ENCODE measurements at regions not wholly inside any gene's neighbourhood (a gene's known extent, or its start where the extent isn't known, plus 50 kb on each side); places are given as distances from the start of the nearest gene placed in this dataset.

DNA sequence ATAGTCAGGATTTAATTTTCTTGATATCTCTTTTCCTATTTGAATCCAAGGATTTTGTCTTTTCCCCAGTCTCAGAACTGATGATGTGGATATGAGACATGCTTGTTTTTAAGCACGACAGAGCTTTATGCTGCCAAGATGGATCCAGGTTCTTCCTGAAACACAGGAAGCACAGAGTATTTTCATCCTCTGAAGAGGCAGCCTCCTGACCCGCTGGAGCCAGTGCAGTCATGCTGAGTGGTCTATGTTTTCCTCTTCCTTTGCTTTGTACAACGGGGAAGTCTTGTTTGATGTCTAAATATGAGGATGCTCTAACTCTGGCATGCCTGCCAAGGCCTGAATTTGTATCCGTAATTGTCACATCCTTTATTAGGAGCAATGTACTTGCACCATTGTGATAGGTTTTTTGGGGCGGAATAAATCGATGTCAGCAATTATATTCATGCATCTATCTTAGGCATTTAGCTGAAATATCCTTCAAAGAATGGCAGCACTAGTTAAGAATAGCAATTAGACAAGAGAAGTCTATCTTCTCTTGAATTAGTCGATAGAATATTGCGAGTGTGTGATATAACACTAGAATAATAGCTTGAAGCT, 407.1 kb upstream of the JAG1 start:
- H3K9ac ChIP-seq (ENCODE audit: low read depth in 1 of 2, low read length in 2 of 2): no peak overlapping the region
- no peaks in the 10 kb centered on the region for H3K4me1 ChIP-seq (ENCODE audit: control insufficient read depth in 2 of 2, insufficient read depth in 2 of 2, low read length in 2 of 2)
- no peak overlapping the region for H3K4me3 ChIP-seq (ENCODE audit: low read length in 2 of 2)
- no peaks in the 10 kb centered on the region for H3K36me3 ChIP-seq (ENCODE audit: control insufficient read depth in 2 of 2, insufficient read depth in 2 of 2, low read length in 2 of 2)
- H3K27me3 ChIP-seq (ENCODE audit: control insufficient read depth in 2 of 2, insufficient read depth in 2 of 2, low read length in 2 of 2): no peaks in the 10 kb centered on the region
- no peak overlapping the region for H3K27ac ChIP-seq (ENCODE audit: low read depth in 2 of 2, low read length in 2 of 2)
- H3K9me3 ChIP-seq (ENCODE audit: control insufficient read depth in 2 of 2, low read length in 2 of 2): no peaks in the 10 kb centered on the region

DNA sequence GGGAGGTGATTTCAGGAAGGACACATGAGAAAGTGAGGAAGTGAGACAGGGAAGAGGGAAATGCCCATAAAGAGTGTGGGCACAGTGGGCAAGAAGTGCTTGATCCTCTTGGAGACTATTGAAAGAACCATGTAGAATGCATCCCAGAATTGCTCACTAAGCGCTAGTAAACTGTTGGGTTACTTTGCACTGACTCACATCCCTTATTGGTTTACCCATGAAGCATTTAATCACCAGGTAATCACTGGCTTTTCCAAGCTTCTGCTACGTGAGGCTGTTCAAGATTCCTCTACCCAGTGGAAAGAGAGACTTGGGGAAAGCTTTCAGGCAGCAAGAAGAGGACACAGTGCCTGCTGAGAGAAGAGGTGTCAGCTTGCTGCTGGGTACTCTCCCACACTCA, 410.0 kb upstream of the JAG1 start:
- no peak overlapping the region for H3K4me3 ChIP-seq (ENCODE audit: low read length in 2 of 2)
- H3K36me3 ChIP-seq (ENCODE audit: control insufficient read depth in 2 of 2, insufficient read depth in 2 of 2, low read length in 2 of 2): no peaks in the 10 kb centered on the region
- no peaks in the 10 kb centered on the region for H3K9me3 ChIP-seq (ENCODE audit: control insufficient read depth in 2 of 2, low read length in 2 of 2)
- H3K27me3 ChIP-seq (ENCODE audit: control insufficient read depth in 2 of 2, insufficient read depth in 2 of 2, low read length in 2 of 2): no peaks in the 10 kb centered on the region
- no peak overlapping the region for H3K9ac ChIP-seq (ENCODE audit: low read depth in 1 of 2, low read length in 2 of 2)
- H3K4me1 ChIP-seq (ENCODE audit: control insufficient read depth in 2 of 2, insufficient read depth in 2 of 2, low read length in 2 of 2): no peaks in the 10 kb centered on the region
- no peak overlapping the region for H3K27ac ChIP-seq (ENCODE audit: low read depth in 2 of 2, low read length in 2 of 2)

DNA sequence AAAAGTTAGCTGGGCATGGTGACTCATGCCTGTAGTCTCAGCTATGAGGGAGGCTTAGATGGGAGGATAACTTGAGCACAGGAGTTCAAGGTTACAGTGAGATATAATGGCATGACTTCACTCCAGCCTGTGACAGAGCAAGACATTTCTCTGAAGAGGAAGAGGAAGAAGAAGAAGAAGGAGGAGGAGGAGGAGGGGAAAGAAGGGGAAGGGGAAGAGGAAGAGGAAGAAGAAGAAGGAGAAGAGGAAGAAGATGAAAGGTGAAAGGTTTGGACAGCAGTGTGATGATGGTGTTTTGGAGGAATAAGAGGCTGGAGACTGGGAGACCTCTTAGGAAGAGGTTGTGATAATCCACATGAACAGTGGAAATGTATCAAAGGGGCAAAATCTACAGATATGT, 410.7 kb upstream of the JAG1 start:
- H3K36me3 ChIP-seq (ENCODE audit: control insufficient read depth in 2 of 2, insufficient read depth in 2 of 2, low read length in 2 of 2): no peaks in the 10 kb centered on the region
- no peak overlapping the region for H3K9ac ChIP-seq (ENCODE audit: low read depth in 1 of 2, low read length in 2 of 2)
- H3K27ac ChIP-seq (ENCODE audit: low read depth in 2 of 2, low read length in 2 of 2): no peak overlapping the region
- no peak overlapping the region for H3K4me3 ChIP-seq (ENCODE audit: low read length in 2 of 2)
- no peaks in the 10 kb centered on the region for H3K4me1 ChIP-seq (ENCODE audit: control insufficient read depth in 2 of 2, insufficient read depth in 2 of 2, low read length in 2 of 2)
- no peaks in the 10 kb centered on the region for H3K27me3 ChIP-seq (ENCODE audit: control insufficient read depth in 2 of 2, insufficient read depth in 2 of 2, low read length in 2 of 2)
- H3K9me3 ChIP-seq (ENCODE audit: control insufficient read depth in 2 of 2, low read length in 2 of 2): no peaks in the 10 kb centered on the region

DNA sequence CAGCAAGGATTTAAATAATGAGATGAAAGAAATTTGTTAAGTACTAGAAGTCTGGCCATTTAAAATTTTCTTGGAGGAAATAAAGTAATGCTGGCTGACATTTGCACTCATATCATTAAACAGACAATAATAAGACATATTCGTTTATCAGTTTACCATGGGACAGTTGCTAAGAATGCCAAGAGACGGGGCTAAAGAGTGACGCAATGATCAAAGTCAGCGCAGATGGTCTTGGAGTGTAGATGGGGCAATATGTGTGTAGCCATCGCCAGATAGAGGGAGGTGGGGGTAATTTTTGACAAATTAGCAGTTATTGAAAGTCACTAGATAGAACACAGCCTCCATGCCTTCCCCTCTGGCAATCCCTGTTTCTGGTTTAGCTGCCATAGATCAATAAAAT, 413.2 kb upstream of the JAG1 start:
- Histone ChIP-seq H3K27ac (ENCODE audit: low read depth in 2 of 2, low read length in 2 of 2) (no peak overlapping the region), H3K9ac (ENCODE audit: low read depth in 1 of 2, low read length in 2 of 2) (no peak overlapping the region), H3K4me1 (ENCODE audit: control insufficient read depth in 2 of 2, insufficient read depth in 2 of 2, low read length in 2 of 2) (no peaks in the 10 kb centered on the region)

DNA sequence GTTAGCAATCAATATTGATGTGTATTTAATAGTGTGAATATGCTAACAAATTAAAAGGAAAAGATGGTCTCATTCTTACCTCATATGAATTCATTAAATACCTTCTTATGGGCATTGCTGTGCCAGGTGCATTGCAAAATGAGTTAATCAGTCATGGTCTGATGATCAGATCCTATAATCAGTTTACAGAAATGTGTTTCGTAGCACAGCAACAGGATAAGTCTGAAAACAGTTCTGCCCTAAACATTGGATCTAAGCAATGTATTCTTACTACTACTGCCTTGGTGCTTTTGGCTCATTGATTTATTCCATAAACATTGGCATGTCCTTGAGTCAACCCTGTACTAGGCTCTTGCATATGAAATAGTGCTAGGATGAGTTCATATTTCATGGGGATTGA, 417.0 kb upstream of the JAG1 start:
- Histone ChIP-seq H3K9ac (ENCODE audit: low read depth in 1 of 2, low read length in 2 of 2) (no peak overlapping the region), H3K36me3 (ENCODE audit: control insufficient read depth in 2 of 2, insufficient read depth in 2 of 2, low read length in 2 of 2) (no peaks in the 10 kb centered on the region), H3K27ac (ENCODE audit: low read depth in 2 of 2, low read length in 2 of 2) (no peak overlapping the region), H3K27me3 (ENCODE audit: control insufficient read depth in 2 of 2, insufficient read depth in 2 of 2, low read length in 2 of 2) (no peaks in the 10 kb centered on the region), H3K4me1 (ENCODE audit: control insufficient read depth in 2 of 2, insufficient read depth in 2 of 2, low read length in 2 of 2) (no peaks in the 10 kb centered on the region), H3K4me3 (ENCODE audit: low read length in 2 of 2) (no peak overlapping the region), H3K9me3 (ENCODE audit: control insufficient read depth in 2 of 2, low read length in 2 of 2) (no peaks in the 10 kb centered on the region)

More for the DNA sequence above, 413.2 kb upstream of the JAG1 start:
- Histone ChIP-seq H3K36me3 (ENCODE audit: control insufficient read depth in 2 of 2, insufficient read depth in 2 of 2, low read length in 2 of 2) (no peaks in the 10 kb centered on the region), H3K9me3 (ENCODE audit: control insufficient read depth in 2 of 2, low read length in 2 of 2) (no peaks in the 10 kb centered on the region), H3K27me3 (ENCODE audit: control insufficient read depth in 2 of 2, insufficient read depth in 2 of 2, low read length in 2 of 2) (no peaks in the 10 kb centered on the region), H3K4me3 (ENCODE audit: low read length in 2 of 2) (no peak overlapping the region)

DNA sequence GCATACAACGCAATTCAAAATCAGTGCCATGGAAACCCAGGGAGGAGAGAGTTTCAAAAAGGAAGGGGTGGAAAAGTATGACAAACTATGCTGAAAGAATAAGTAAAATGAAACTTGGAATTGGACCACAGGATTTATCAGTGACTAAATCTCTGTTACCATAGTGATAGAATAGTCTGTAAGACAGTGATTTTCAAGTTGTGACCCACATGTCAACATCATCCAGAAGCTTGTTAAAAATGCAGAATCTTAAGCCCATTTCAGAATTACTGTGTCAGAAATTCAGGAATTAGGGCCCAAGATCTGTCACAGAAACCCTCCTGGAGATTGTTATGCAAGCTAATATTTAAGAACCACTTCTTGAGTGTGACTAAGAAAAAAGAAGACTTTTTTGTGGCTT, 417.7 kb upstream of the JAG1 start:
- no peaks in the 10 kb centered on the region for H3K36me3 ChIP-seq (ENCODE audit: control insufficient read depth in 2 of 2, insufficient read depth in 2 of 2, low read length in 2 of 2)
- H3K9me3 ChIP-seq (ENCODE audit: control insufficient read depth in 2 of 2, low read length in 2 of 2): no peaks in the 10 kb centered on the region
- no peak overlapping the region for H3K9ac ChIP-seq (ENCODE audit: low read depth in 1 of 2, low read length in 2 of 2)
- H3K27me3 ChIP-seq (ENCODE audit: control insufficient read depth in 2 of 2, insufficient read depth in 2 of 2, low read length in 2 of 2): no peaks in the 10 kb centered on the region
- H3K4me1 ChIP-seq (ENCODE audit: control insufficient read depth in 2 of 2, insufficient read depth in 2 of 2, low read length in 2 of 2): no peaks in the 10 kb centered on the region
- H3K4me3 ChIP-seq (ENCODE audit: low read length in 2 of 2): no peak overlapping the region
- no peak overlapping the region for H3K27ac ChIP-seq (ENCODE audit: low read depth in 2 of 2, low read length in 2 of 2)

DNA sequence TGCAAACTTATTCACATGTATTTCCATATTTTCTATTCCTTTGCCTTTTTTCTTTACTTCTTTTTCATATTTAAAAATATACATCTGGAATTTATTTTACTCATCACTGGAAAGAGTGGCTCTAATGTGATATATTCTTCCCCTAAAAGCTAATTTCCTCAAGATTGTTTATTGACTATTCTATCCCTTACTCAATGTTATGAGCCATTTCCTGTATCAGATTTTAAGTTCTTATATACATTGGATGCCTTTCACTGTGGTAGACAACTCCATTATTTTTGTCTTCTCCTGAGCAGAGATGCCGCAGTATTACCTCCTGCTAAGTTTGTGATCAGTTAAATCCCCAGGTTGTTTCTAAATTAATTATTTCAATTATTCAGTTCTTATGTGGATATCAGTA, 418.4 kb upstream of the JAG1 start:
- H3K27me3 ChIP-seq (ENCODE audit: control insufficient read depth in 2 of 2, insufficient read depth in 2 of 2, low read length in 2 of 2): no peaks in the 10 kb centered on the region
- H3K36me3 ChIP-seq (ENCODE audit: control insufficient read depth in 2 of 2, insufficient read depth in 2 of 2, low read length in 2 of 2): no peaks in the 10 kb centered on the region
- H3K4me3 ChIP-seq (ENCODE audit: low read length in 2 of 2): no peak overlapping the region
- H3K9me3 ChIP-seq (ENCODE audit: control insufficient read depth in 2 of 2, low read length in 2 of 2): no peaks in the 10 kb centered on the region
- H3K9ac ChIP-seq (ENCODE audit: low read depth in 1 of 2, low read length in 2 of 2): no peak overlapping the region
- H3K27ac ChIP-seq (ENCODE audit: low read depth in 2 of 2, low read length in 2 of 2): no peak overlapping the region
- H3K4me1 ChIP-seq (ENCODE audit: control insufficient read depth in 2 of 2, insufficient read depth in 2 of 2, low read length in 2 of 2): no peaks in the 10 kb centered on the region

DNA sequence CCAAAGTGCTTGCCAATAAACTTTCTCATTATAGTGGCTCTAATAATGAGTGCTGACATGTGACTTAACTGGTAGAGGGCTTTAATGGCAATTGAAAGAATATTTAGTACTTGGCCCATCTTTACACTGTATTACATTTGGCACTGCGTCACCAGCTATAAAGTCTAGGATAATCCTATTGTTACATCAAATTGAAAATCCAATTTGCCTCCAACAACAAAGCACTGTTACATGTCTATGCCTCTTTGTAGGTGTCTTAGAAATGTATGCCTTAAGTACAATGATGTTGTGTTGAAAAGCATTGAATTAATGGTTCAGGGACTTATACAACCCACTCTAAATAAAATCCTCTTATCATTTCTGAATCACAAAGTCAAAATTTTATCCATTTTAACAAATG, 420.4 kb upstream of the JAG1 start:
- H3K4me1 ChIP-seq (ENCODE audit: control insufficient read depth in 2 of 2, insufficient read depth in 2 of 2, low read length in 2 of 2): no peaks in the 10 kb centered on the region
- no peak overlapping the region for H3K27ac ChIP-seq (ENCODE audit: low read depth in 2 of 2, low read length in 2 of 2)
- no peaks in the 10 kb centered on the region for H3K36me3 ChIP-seq (ENCODE audit: control insufficient read depth in 2 of 2, insufficient read depth in 2 of 2, low read length in 2 of 2)
- no peaks in the 10 kb centered on the region for H3K27me3 ChIP-seq (ENCODE audit: control insufficient read depth in 2 of 2, insufficient read depth in 2 of 2, low read length in 2 of 2)
- no peak overlapping the region for H3K4me3 ChIP-seq (ENCODE audit: low read length in 2 of 2)
- H3K9ac ChIP-seq (ENCODE audit: low read depth in 1 of 2, low read length in 2 of 2): no peak overlapping the region
- no peaks in the 10 kb centered on the region for H3K9me3 ChIP-seq (ENCODE audit: control insufficient read depth in 2 of 2, low read length in 2 of 2)

DNA sequence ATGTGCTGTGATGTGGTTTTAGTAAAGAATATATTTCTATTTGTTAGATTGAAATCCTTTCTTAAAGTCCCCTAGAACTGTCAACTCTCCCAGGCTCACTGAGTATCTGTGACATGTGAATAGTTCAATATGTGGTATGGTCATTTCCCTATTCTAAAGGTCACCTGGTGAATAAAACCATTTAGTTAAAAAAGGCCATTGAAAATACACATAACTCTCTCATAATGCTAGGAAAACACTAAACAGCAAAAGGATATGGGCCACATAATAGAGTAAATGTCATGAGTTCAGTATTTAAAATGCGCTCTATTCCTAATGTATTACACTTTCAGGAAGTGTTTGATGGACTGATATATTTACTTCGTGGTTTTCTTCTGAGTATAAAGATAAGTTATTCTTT, 420.9 kb upstream of the JAG1 start:
- H3K9ac ChIP-seq (ENCODE audit: low read depth in 1 of 2, low read length in 2 of 2): no peak overlapping the region
- no peaks in the 10 kb centered on the region for H3K9me3 ChIP-seq (ENCODE audit: control insufficient read depth in 2 of 2, low read length in 2 of 2)
- H3K27ac ChIP-seq (ENCODE audit: low read depth in 2 of 2, low read length in 2 of 2): no peak overlapping the region

DNA sequence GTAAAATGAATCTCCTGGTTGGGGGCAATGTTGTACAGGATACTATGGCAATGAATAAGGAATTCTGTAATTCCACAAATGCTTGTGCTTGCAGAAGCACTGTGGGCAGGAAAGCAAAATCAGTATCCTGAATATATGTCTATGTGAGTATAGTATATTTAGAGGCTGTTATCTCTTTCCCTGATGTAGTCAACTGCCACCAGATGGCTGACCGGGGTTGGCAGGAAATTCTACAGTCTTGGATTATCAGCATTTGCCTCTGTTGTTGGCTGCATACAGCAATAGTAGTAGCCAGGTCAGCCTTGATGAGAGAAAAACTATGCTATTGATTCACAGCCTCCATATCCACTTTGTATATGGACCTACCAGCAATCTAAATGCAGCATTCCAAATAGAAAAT, 425.1 kb upstream of the JAG1 start:
- H3K4me3 ChIP-seq (ENCODE audit: low read length in 2 of 2): no peak overlapping the region
- no peaks in the 10 kb centered on the region for H3K9me3 ChIP-seq (ENCODE audit: control insufficient read depth in 2 of 2, low read length in 2 of 2)
- H3K27ac ChIP-seq (ENCODE audit: low read depth in 2 of 2, low read length in 2 of 2): no peak overlapping the region
- H3K9ac ChIP-seq (ENCODE audit: low read depth in 1 of 2, low read length in 2 of 2): no peak overlapping the region
- H3K27me3 ChIP-seq (ENCODE audit: control insufficient read depth in 2 of 2, insufficient read depth in 2 of 2, low read length in 2 of 2): no peaks in the 10 kb centered on the region
- no peaks in the 10 kb centered on the region for H3K36me3 ChIP-seq (ENCODE audit: control insufficient read depth in 2 of 2, insufficient read depth in 2 of 2, low read length in 2 of 2)
- H3K4me1 ChIP-seq (ENCODE audit: control insufficient read depth in 2 of 2, insufficient read depth in 2 of 2, low read length in 2 of 2): no peaks in the 10 kb centered on the region

More for the DNA sequence above, 420.9 kb upstream of the JAG1 start:
- Histone ChIP-seq H3K4me3 (ENCODE audit: low read length in 2 of 2) (no peak overlapping the region), H3K27me3 (ENCODE audit: control insufficient read depth in 2 of 2, insufficient read depth in 2 of 2, low read length in 2 of 2) (no peaks in the 10 kb centered on the region), H3K36me3 (ENCODE audit: control insufficient read depth in 2 of 2, insufficient read depth in 2 of 2, low read length in 2 of 2) (no peaks in the 10 kb centered on the region), H3K4me1 (ENCODE audit: control insufficient read depth in 2 of 2, insufficient read depth in 2 of 2, low read length in 2 of 2) (no peaks in the 10 kb centered on the region)

DNA sequence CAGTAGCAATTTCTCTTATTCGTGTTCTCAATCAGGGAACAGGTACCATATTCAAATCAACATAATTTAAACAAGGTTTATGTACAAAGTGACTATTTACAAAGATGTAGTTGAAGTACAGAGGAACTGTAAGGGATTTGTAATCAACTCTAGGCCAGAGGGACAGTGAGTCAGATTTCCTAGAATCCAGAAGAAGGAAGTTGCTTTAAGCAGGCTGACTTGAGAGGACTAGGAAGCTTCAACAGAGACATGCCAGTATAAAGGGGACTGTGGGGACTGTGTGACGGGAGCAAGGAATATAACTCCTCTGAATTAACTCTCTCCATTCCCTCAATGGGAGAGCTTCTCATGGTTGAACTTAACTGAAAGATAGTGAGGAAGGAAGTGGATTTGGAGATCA, 427.4 kb upstream of the JAG1 start:
- H3K27me3 ChIP-seq (ENCODE audit: control insufficient read depth in 2 of 2, insufficient read depth in 2 of 2, low read length in 2 of 2): no peaks in the 10 kb centered on the region
- no peaks in the 10 kb centered on the region for H3K9me3 ChIP-seq (ENCODE audit: control insufficient read depth in 2 of 2, low read length in 2 of 2)
- no peak overlapping the region for H3K4me3 ChIP-seq (ENCODE audit: low read length in 2 of 2)
- no peaks in the 10 kb centered on the region for H3K4me1 ChIP-seq (ENCODE audit: control insufficient read depth in 2 of 2, insufficient read depth in 2 of 2, low read length in 2 of 2)
- no peak overlapping the region for H3K9ac ChIP-seq (ENCODE audit: low read depth in 1 of 2, low read length in 2 of 2)
- H3K27ac ChIP-seq (ENCODE audit: low read depth in 2 of 2, low read length in 2 of 2): no peak overlapping the region
- H3K36me3 ChIP-seq (ENCODE audit: control insufficient read depth in 2 of 2, insufficient read depth in 2 of 2, low read length in 2 of 2): no peaks in the 10 kb centered on the region
